DOHH2 (cell line): ENCODE measurements at regions not wholly inside any gene's neighbourhood (a gene's known extent, or its start where the extent isn't known, plus 50 kb on each side); places are given as distances from the start of the nearest gene placed in this dataset.

Experiments
- EZH2phosphoT487 ChIP-seq: fragments of 200-600 bp; sonication (generic); IDR thresholded peaks from 2 replicates; pipeline ENCODE4 v1.6.1; 2017; ENCODE audit warnings: borderline replicate concordance, mild to moderate bottlenecking, antibody characterized with exemption, low read length, moderate library complexity, mixed read lengths
- TF ChIP-seq, protein P1 (sequence below): fragments of 200-600 bp; sonication (generic); IDR thresholded peaks from one replicate; pipeline ENCODE4 v1.5.1; 2014; ENCODE audit warnings: antibody characterized with exemption, mild to moderate bottlenecking, low read depth, low read length; ENCODE audit not compliant: poor library complexity, severe bottlenecking

DNA sequence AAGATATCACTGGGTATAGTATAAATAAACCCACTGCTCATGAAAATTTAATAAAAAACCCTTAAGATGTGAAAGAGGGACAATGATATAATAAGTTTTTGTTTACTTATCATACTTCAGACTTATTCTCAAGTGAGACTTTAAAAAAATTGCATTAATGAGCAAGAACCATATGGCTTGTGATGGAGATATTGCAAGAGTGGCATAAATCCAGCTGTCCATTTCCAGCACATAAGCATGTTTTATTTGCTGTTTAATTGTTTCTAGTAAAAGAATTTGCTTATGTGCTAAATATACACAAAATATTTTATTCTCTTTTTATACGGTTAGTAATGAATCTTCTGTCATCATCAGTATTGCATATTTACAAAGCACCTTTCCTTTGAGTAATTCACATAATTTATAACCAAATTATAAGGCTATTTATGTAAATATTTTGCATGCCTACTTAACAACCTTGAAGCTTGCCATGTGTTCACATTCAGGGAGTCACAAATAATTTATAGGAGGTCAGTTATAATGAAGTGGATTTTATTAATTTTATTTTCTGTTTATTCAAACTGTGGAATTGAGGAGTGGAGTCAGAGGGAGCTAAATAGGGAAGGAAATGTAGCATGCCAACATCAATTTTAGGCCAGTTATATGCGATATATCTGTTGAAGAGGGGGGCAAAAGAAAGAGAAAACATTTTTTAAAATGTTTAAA, 318.5 kb upstream of the CWC22 start:
- TF ChIP-seq, protein P1, sequence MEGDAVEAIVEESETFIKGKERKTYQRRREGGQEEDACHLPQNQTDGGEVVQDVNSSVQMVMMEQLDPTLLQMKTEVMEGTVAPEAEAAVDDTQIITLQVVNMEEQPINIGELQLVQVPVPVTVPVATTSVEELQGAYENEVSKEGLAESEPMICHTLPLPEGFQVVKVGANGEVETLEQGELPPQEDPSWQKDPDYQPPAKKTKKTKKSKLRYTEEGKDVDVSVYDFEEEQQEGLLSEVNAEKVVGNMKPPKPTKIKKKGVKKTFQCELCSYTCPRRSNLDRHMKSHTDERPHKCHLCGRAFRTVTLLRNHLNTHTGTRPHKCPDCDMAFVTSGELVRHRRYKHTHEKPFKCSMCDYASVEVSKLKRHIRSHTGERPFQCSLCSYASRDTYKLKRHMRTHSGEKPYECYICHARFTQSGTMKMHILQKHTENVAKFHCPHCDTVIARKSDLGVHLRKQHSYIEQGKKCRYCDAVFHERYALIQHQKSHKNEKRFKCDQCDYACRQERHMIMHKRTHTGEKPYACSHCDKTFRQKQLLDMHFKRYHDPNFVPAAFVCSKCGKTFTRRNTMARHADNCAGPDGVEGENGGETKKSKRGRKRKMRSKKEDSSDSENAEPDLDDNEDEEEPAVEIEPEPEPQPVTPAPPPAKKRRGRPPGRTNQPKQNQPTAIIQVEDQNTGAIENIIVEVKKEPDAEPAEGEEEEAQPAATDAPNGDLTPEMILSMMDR: no peak
- no peak for TF ChIP-seq EZH2phosphoT487
